ENCODE measurements at regions not wholly inside any gene's neighbourhood (a gene's known extent, or its start where the extent isn't known, plus 50 kb on each side); places are given as distances from the start of the nearest gene placed in this dataset.

DNA sequence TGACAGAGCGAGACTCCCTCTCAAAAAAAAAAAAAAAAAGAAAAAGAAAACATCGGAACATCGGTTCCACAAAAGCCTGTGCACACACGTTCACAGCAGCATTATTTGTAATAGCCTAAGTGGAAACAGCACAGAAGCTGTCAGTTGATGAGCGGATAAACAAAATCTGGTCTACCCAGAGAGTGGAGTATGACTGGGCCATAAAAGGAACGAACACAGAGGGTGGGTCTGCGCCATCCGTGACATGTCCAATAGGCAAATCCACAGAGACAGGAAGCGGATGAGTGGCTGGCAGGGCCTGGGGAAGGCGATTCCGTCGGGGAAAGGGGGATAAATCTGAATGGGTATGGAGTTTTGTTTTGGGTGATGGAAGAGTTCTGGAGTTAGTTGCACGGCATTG is 212.2 kb upstream of the CIBAR2 start:
- TF ChIP-seq, protein P1, sequence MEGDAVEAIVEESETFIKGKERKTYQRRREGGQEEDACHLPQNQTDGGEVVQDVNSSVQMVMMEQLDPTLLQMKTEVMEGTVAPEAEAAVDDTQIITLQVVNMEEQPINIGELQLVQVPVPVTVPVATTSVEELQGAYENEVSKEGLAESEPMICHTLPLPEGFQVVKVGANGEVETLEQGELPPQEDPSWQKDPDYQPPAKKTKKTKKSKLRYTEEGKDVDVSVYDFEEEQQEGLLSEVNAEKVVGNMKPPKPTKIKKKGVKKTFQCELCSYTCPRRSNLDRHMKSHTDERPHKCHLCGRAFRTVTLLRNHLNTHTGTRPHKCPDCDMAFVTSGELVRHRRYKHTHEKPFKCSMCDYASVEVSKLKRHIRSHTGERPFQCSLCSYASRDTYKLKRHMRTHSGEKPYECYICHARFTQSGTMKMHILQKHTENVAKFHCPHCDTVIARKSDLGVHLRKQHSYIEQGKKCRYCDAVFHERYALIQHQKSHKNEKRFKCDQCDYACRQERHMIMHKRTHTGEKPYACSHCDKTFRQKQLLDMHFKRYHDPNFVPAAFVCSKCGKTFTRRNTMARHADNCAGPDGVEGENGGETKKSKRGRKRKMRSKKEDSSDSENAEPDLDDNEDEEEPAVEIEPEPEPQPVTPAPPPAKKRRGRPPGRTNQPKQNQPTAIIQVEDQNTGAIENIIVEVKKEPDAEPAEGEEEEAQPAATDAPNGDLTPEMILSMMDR (IDR thresholded peaks at IDR 0.05) = no peak
- TF ChIP-seq POLR2A (IDR thresholded peaks at IDR 0.05) = no peak

Measured in lower leg skin (tissue), 3 donors.